MCF 10A (cell line): ENCODE measurements at regions not wholly inside any gene's neighbourhood (a gene's known extent, or its start where the extent isn't known, plus 50 kb on each side); places are given as distances from the start of the nearest gene placed in this dataset.
A peak's percentile ranks its signal among the peaks of the same experiment; 100 is the strongest.

ENCODE experiments used
- BruUV-seq: library from RNA; stranded (reverse); fragments of 400-500 nt; replicated peaks from 2 replicates; lab custom pipeline; 2021; lab: Mats Ljungman, UMichigan
- CTCF ChIA-PET: fragments of 300-600 bp; sonication (Branson Sonifier 250); formaldehyde crosslinking; extraction: SDS; loops from one replicate; lab custom pipeline; 2021; ENCODE audit warnings: antibody characterized with exemption, inconsistent platforms; lab: Yijun Ruan, JAX
- POLR2A ChIA-PET: fragments of 300-600, 350-650 bp; sonication (Branson Sonifier 250); formaldehyde crosslinking; extraction: SDS; loops from one replicate; lab custom pipeline; 2020; ENCODE audit warnings: antibody characterized with exemption, inconsistent platforms; lab: Yijun Ruan, JAX
- DNase-seq: peaks from one replicate; pipeline ENCODE4 v3.0.0-alpha.2; 2018; ENCODE audit not compliant: unreplicated experiment
- H3K27ac Mint-ChIP-seq: one replicate; pipeline ENCODE4 v1.8.0; 2022; ENCODE audit warnings: mild to moderate bottlenecking, low read depth, mixed read lengths; ENCODE audit not compliant: unreplicated experiment
- H3K27me3 Mint-ChIP-seq: one replicate; pipeline ENCODE4 v1.8.0; 2022; ENCODE audit warnings: mixed read lengths; ENCODE audit not compliant: insufficient read depth, unreplicated experiment
- H3K36me3 Mint-ChIP-seq: one replicate; pipeline ENCODE4 v1.8.0; 2022; ENCODE audit warnings: mild to moderate bottlenecking, moderate library complexity, mixed read lengths; ENCODE audit not compliant: insufficient read depth, unreplicated experiment
- H3K4me1 Mint-ChIP-seq: one replicate; pipeline ENCODE4 v1.8.0; 2022; ENCODE audit warnings: mixed read lengths; ENCODE audit not compliant: insufficient read depth, unreplicated experiment
- H3K4me3 Mint-ChIP-seq: one replicate; pipeline ENCODE4 v1.8.0; 2022; ENCODE audit warnings: mild to moderate bottlenecking, moderate library complexity, mixed read lengths; ENCODE audit not compliant: unreplicated experiment
- H3K9me3 Mint-ChIP-seq: one replicate; pipeline ENCODE4 v1.8.0; 2022; ENCODE audit warnings: mixed read lengths; ENCODE audit not compliant: unreplicated experiment
- intact Hi-C: fragments of 100-400 bp; cut with micrococcal nuclease; formaldehyde crosslinking; loops from 2 replicates; pipeline ENCODE4 v1.14.1; 2022
- TF ChIP-seq, protein P1 (sequence below): fragments of 200-600 bp; IDR thresholded peaks from one replicate; pipeline ENCODE4 v1.8.0; 2022; ENCODE audit warnings: antibody characterized with exemption, mild to moderate bottlenecking; ENCODE audit not compliant: unreplicated experiment

GRCh38 chr2:8090748-8091700 is 590.8 kb upstream of the ID2 start:
- DNase-seq = peak; percentile 96
- H3K9me3 Mint-ChIP-seq = no peaks in the 10 kb centered on the region
- H3K27me3 Mint-ChIP-seq = no peaks in the 10 kb centered on the region
- intact Hi-C loops = no loop called here
- ChIA-PET POLR2A (interaction anchor here (0.5 to 1.0 kb wide), 4 partner anchors 30 to 1177 kb away, joined by 3 to 4 read pairs (median 3); no protein-coding TSS in a partner anchor), CTCF (no interaction called here)
- no peak overlapping the region for H3K4me3 Mint-ChIP-seq
- no TSS peak for BruUV-seq
- peaks cover 6% of the 10 kb centered on the region for H3K36me3 Mint-ChIP-seq
- H3K4me1 Mint-ChIP-seq = no peaks in the 10 kb centered on the region
- TF ChIP-seq, protein P1, sequence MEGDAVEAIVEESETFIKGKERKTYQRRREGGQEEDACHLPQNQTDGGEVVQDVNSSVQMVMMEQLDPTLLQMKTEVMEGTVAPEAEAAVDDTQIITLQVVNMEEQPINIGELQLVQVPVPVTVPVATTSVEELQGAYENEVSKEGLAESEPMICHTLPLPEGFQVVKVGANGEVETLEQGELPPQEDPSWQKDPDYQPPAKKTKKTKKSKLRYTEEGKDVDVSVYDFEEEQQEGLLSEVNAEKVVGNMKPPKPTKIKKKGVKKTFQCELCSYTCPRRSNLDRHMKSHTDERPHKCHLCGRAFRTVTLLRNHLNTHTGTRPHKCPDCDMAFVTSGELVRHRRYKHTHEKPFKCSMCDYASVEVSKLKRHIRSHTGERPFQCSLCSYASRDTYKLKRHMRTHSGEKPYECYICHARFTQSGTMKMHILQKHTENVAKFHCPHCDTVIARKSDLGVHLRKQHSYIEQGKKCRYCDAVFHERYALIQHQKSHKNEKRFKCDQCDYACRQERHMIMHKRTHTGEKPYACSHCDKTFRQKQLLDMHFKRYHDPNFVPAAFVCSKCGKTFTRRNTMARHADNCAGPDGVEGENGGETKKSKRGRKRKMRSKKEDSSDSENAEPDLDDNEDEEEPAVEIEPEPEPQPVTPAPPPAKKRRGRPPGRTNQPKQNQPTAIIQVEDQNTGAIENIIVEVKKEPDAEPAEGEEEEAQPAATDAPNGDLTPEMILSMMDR = no peak
- no peak overlapping the region for H3K27ac Mint-ChIP-seq

DNA sequence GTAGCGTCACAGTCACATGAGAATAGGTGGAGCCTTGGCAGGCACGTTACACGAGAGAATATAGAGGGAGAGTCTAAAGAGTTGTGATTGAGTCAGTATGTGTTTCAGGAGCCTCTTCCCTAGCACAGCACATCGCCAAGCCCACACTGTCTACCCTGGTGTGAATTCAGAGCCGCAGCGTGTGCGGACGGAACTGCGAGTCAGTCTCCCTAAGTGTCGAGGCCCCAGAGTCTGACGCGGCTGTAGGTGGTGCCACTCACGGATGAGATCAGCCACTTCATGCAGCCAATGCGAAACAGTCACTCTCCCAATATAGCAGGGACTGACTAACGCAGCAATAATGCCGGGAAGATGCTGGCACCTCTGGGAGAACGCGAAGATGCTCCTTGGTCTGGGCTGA is 587.3 kb upstream of the ID2 start:
- peaks cover 6% of the 10 kb centered on the region for H3K36me3 Mint-ChIP-seq
- TF ChIP-seq, protein P1 = no peak
- CTCF ChIA-PET = no interaction called here
- H3K27ac Mint-ChIP-seq = no peak overlapping the region
- POLR2A ChIA-PET = no interaction called here
- H3K27me3 Mint-ChIP-seq = no peaks in the 10 kb centered on the region
- intact Hi-C loops = no loop called here
- no peaks in the 10 kb centered on the region for H3K9me3 Mint-ChIP-seq
- no TSS peak for BruUV-seq
- H3K4me3 Mint-ChIP-seq = no peak overlapping the region
- H3K4me1 Mint-ChIP-seq = no peaks in the 10 kb centered on the region
- DNase-seq = no peak

DNA sequence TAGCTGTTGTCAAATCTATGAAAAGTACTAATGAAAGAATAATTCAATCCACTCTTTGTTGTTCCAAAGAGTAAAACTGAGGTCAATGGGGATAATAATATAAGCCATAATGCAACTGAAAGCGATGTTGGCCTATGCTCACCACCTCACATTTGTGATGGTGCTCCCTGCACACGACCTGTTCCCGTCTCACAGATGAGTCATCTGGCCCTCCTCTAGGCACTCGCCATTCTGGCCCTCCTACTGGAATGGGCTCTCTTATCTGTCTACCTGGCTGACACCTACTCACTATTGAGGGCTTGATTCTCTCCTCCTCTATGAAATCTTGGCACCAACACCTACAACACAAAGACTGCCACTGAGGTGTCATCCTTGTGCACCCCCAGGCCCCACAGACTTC is 585.9 kb upstream of the ID2 start:
- no TSS peak for BruUV-seq
- Mint-ChIP-seq H3K27ac (no peak overlapping the region), H3K27me3 (no peaks in the 10 kb centered on the region), H3K36me3 (peaks cover 6% of the 10 kb centered on the region), H3K4me3 (no peak overlapping the region), H3K9me3 (no peaks in the 10 kb centered on the region), H3K4me1 (no peaks in the 10 kb centered on the region)
- no peak for DNase-seq
- CTCF ChIA-PET = interaction anchor here (0.5 to 0.7 kb wide), 2 partner anchors 44 to 396 kb away, joined by 3 read pairs; no protein-coding TSS in a partner anchor
- POLR2A ChIA-PET = no interaction called here
- TF ChIP-seq, protein P1 = no peak
- intact Hi-C loops = no loop called here

DNA sequence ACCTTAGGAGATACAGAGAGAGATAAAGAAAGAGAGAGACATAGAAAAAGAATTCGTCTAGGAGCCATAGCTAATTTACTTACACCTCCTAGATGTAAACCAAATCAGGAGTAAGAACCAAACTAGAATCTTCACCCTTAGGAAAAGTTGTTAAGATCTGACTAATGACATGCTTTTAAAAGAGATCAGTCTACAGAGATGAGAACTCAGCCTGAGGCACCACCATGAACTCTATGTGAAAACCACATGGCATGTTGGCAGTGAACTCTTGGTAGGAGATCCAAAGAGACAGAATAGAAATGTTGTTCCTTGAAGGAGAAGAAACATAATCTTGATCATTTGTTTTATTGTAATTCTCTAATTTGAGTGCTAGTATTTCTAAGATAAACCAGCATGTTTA is 585.4 kb upstream of the ID2 start:
- TF ChIP-seq, protein P1 = no peak
- Mint-ChIP-seq H3K4me3 (no peak overlapping the region), H3K27me3 (no peaks in the 10 kb centered on the region), H3K27ac (no peak overlapping the region), H3K9me3 (no peaks in the 10 kb centered on the region), H3K36me3 (peaks cover 6% of the 10 kb centered on the region), H3K4me1 (no peaks in the 10 kb centered on the region)
- ChIA-PET CTCF (interaction anchor here (0.6 to 0.7 kb wide), 2 partner anchors 43 to 149 kb away, joined by 3 read pairs; no protein-coding TSS in a partner anchor), POLR2A (interaction anchor here (0.6 kb wide), 1 partner anchor 12 kb away, joined by 3 read pairs; no protein-coding TSS in a partner anchor)
- BruUV-seq = no TSS peak
- DNase-seq = no peak
- intact Hi-C loops = no loop called here
